ENCODE measurements at regions not wholly inside any gene's neighbourhood (a gene's known extent, or its start where the extent isn't known, plus 50 kb on each side); places are given as distances from the start of the nearest gene placed in this dataset.

DNA sequence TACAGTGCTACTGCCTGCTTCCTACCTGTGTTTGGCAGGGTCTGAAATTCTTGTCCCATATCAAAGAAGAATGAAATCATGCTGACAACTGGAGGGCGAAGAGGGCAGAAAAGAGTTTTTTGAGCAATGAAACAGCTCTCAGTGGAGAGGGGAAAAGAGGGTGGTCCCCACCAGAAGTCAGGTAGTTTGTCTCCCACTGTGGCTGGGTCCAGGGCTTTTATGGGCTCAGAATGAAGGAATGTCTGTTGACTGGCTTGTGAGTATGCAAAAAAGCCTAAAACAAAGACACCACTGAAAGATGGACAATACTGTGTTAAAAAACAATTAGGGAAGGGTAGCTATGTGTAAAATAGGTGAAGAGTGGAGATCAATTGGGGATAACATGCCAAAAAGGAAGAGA, 115.0 kb downstream of the ADAM29 start:
- no peak for DNase-seq (ENCODE audit: low read depth, low spot score)
- Mint-ChIP-seq H3K27me3 (ENCODE audit: low read depth) (no peaks in the 10 kb centered on the region), H3K4me3 (no peak overlapping the region), H3K9me3 (peaks cover 5% of the 10 kb centered on the region), H3K36me3 (ENCODE audit: low read depth) (no peaks in the 10 kb centered on the region), H3K4me1 (no peaks in the 10 kb centered on the region), H3K27ac (ENCODE audit: unreplicated experiment) (no peak overlapping the region)
- TF ChIP-seq, protein P1, sequence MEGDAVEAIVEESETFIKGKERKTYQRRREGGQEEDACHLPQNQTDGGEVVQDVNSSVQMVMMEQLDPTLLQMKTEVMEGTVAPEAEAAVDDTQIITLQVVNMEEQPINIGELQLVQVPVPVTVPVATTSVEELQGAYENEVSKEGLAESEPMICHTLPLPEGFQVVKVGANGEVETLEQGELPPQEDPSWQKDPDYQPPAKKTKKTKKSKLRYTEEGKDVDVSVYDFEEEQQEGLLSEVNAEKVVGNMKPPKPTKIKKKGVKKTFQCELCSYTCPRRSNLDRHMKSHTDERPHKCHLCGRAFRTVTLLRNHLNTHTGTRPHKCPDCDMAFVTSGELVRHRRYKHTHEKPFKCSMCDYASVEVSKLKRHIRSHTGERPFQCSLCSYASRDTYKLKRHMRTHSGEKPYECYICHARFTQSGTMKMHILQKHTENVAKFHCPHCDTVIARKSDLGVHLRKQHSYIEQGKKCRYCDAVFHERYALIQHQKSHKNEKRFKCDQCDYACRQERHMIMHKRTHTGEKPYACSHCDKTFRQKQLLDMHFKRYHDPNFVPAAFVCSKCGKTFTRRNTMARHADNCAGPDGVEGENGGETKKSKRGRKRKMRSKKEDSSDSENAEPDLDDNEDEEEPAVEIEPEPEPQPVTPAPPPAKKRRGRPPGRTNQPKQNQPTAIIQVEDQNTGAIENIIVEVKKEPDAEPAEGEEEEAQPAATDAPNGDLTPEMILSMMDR (conservative IDR thresholded peaks at IDR 0.05), result no peak

GRCh38 chr4:175034007-175034406, 115.8 kb downstream of the ADAM29 start:
- no peak overlapping the region for H3K4me3 Mint-ChIP-seq
- H3K36me3 Mint-ChIP-seq (ENCODE audit: low read depth), result no peaks in the 10 kb centered on the region
- peaks cover 4% of the 10 kb centered on the region for H3K9me3 Mint-ChIP-seq
- DNase-seq (ENCODE audit: low read depth, low spot score), result no peak
- no peaks in the 10 kb centered on the region for H3K27me3 Mint-ChIP-seq (ENCODE audit: low read depth)
- no peaks in the 10 kb centered on the region for H3K4me1 Mint-ChIP-seq
- no peak overlapping the region for H3K27ac Mint-ChIP-seq (ENCODE audit: unreplicated experiment)
- TF ChIP-seq, protein P1 (conservative IDR thresholded peaks at IDR 0.05), result no peak

DNA sequence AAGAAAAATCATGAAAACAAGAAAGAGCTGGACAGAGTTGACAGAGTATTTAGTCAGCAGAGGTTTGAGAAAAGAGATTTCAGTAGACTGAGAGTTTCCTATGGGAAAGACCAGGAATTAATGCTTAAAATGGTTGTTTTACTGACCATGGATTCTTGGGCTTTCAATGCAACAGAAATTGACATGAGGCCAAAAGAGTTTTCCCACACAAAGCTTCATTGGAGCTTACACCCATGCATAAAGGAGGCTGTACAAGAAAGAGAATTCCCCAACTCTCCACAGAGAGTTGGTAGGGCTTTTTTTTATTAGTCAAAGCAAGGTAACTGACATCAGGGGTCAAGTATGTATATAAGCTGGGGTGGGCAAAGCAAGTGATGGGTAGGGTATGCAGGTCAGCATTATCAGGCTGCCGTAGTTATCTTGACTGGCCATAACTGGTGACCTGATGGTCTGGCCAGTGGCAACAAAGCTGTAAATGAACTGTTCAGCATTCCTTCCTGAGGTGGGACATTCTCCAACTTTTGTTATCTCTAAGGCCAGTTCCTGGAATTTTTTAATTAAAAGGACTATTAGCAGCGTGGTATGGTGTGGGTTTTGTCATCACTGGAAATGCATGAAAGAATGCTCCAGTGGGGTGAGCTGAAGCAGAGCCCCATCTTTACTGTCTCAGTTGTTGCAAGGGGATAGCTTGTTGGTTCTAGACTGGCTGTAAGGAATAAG, 117.0 kb downstream of the ADAM29 start:
- Mint-ChIP-seq H3K27ac (ENCODE audit: unreplicated experiment) (peak overlapping the region; percentile 27), H3K4me3 (no peak overlapping the region), H3K36me3 (ENCODE audit: low read depth) (no peaks in the 10 kb centered on the region), H3K27me3 (ENCODE audit: low read depth) (no peaks in the 10 kb centered on the region), H3K9me3 (peaks cover 4% of the 10 kb centered on the region), H3K4me1 (no peaks in the 10 kb centered on the region)
- no peak for DNase-seq (ENCODE audit: low read depth, low spot score)
- TF ChIP-seq, protein P1 (conservative IDR thresholded peaks at IDR 0.05), result no peak

DNA sequence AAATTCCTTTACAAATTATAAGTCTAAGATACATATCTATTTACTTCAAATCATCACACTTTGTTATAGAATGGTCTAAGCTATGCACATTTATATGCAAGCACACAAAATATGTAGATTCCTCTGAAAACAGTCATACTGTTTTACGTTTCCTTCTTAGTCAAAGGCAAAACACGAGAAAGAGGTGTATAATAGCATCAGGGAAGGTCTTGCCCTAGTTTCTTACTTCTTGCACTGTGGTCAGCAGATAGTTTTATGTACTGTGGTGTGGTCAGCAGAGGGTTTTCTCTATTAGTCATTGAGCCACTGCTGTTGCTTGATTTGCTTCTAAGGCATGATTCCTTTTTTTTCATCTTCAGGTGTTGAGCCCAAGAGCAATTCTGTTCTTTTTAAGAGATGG, 117.7 kb downstream of the ADAM29 start:
- Mint-ChIP-seq H3K4me1 (no peaks in the 10 kb centered on the region), H3K27me3 (ENCODE audit: low read depth) (no peaks in the 10 kb centered on the region), H3K4me3 (no peak overlapping the region), H3K36me3 (ENCODE audit: low read depth) (no peaks in the 10 kb centered on the region), H3K9me3 (peaks cover 4% of the 10 kb centered on the region), H3K27ac (ENCODE audit: unreplicated experiment) (no peak overlapping the region)
- TF ChIP-seq, protein P1 (conservative IDR thresholded peaks at IDR 0.05), result no peak
- DNase-seq (ENCODE audit: low read depth, low spot score), result no peak

DNA sequence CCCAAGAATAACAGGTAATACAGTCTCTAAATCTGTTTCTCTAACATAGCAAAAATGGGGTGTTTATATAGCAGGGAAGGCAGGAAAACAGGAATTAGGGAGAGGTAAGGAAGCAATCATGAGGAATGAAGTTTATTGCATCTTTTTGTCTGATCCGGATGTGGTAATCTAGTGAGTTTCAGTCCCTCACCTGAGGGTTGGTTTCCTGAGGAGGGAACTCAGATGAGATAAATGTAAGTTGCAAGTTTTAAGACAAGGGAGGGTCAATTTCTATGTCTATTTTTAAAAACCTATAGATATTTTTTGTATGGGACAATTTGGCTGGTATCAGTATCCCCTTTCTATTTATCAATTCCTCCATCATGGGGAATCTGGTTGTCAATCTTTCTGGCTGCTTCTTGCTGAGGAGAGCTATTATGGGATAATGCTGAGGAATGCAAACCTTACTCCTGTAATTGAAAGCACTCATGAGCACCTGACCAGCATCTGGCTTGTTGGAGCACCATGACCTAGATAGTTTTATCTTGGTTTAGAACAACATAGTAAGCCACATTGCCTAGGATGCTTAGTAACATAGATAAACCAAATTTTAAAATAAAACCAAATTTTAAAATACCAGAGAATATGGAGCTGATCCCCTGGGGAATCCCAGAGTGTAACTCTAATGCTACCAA, 130.1 kb downstream of the ADAM29 start:
- no peaks in the 10 kb centered on the region for H3K36me3 Mint-ChIP-seq (ENCODE audit: low read depth)
- DNase-seq (ENCODE audit: low read depth, low spot score), result no peak
- no peak overlapping the region for H3K27ac Mint-ChIP-seq (ENCODE audit: unreplicated experiment)
- no peaks in the 10 kb centered on the region for H3K4me1 Mint-ChIP-seq
- TF ChIP-seq, protein P1 (conservative IDR thresholded peaks at IDR 0.05), result no peak
- no peak overlapping the region for H3K4me3 Mint-ChIP-seq
- H3K9me3 Mint-ChIP-seq, result peaks cover 9% of the 10 kb centered on the region
- H3K27me3 Mint-ChIP-seq (ENCODE audit: low read depth), result no peaks in the 10 kb centered on the region

All from neural crest cell (in vitro differentiated cells).